Daoy (cell line): ENCODE measurements at regions not wholly inside any gene's neighbourhood (a gene's known extent, or its start where the extent isn't known, plus 50 kb on each side); places are given as distances from the start of the nearest gene placed in this dataset.
A peak's percentile ranks its signal among the peaks of the same experiment; 100 is the strongest.

Experiments used
- DNase-seq: peaks from one replicate; pipeline ENCODE4 v3.0.0-alpha.2; 2015; ENCODE audit warnings: low read depth

DNA sequence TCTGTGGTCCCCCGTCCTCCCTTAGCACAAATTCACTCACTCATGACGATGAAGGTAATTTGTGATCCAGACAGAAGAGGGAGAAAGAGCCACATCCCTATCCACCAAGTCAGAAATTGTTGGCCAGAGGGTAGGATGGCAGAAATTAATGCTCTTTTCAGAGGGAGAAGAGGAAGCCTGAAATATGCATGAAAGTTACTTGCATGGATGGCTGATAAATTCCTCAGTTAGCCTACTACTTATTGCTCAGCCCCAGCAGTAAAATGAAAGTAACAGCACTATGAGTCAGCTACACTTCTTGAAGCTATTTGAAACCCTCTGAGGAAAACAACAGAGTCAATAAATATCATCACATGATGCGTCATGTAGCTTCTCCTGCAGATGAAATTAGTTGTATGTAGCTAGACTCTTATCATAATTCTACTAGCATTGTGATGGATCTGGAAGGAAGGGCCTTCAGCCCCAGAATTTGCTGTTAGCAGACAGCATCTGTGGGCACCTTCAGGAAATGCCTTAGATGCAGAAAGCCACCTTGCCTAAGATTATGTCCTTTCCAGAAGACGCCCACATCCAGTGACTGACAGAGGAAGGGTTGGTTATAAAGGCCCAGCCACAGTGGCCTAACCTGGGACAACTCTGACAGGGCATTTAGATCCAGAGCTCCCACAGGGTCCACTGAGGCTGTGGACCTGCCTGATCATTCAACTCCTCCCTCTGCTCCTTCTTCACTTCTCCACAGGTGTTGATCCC, 81.2 kb upstream of the CCDC112 start:
- DNase-seq: peak; percentile 58

- DNase-seq: no peak
Observed at GRCh38 chr5:115375893-115376292, 79.4 kb upstream of the CCDC112 start.

GRCh38 chr5:115374057-115374775, 77.8 kb upstream of the CCDC112 start:
- no peak for DNase-seq

DNA sequence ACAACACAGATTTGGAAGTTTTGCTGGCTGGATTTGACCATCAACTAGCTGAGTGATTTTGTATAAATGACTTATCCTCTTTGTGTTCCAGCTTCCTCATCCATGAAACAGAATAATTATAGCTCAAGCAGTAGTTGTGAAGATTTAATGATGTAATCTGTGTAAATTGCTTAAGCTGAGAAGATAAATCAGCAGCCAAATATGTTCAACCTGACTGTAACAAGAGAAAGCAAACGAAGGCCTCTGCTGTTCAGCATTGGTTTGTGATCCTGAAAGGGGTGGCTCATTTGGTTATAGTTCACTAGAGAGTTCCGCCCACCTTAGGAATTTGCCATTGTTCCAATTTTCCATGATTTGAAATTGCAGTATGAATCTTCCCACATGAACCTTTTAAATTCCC, 75.7 kb upstream of the CCDC112 start:
- DNase-seq: no peak

GRCh38 chr5:115369430-115370144, 73.1 kb upstream of the CCDC112 start:
- no peak for DNase-seq

GRCh38 chr5:115366223-115366622, 69.8 kb upstream of the CCDC112 start:
- DNase-seq: peak; percentile 90

GRCh38 chr5:115363879-115364278, 67.4 kb upstream of the CCDC112 start:
- DNase-seq: no peak

DNA sequence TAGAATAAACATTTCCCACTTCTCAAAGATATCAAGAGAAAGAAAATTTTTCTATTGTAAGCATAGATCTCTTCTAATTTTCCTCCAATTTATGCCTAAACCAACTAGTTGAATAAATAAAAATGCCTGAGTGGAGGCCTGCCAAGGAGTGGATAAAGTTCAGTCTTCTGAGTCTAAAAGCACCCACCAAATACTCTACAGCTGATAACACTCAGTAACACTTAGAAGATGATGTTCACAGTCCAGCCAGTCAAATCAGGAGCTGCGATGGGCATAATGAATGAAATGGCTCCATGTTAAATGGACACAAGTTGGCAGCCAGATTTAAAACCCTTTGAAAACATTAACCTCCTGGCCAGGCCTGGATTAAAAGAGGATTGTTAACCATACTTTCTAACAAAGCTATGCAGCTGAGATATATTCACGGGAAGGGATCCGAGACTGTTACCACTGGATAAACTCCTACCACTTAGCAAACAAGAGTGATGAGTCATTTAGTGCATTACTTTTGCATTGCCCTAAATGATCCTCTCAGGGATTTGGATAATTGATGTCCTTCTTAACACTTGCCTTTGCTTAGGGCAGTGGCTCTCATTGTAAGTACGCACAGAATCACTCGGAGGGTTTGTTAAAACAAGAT, 63.7 kb upstream of the CCDC112 start:
- peak; percentile 39 for DNase-seq

- no peak for DNase-seq
Observed at GRCh38 chr5:115355767-115356381, 59.4 kb upstream of the CCDC112 start.

GRCh38 chr5:115355095-115355494, 58.6 kb upstream of the CCDC112 start:
- no peak for DNase-seq

DNA sequence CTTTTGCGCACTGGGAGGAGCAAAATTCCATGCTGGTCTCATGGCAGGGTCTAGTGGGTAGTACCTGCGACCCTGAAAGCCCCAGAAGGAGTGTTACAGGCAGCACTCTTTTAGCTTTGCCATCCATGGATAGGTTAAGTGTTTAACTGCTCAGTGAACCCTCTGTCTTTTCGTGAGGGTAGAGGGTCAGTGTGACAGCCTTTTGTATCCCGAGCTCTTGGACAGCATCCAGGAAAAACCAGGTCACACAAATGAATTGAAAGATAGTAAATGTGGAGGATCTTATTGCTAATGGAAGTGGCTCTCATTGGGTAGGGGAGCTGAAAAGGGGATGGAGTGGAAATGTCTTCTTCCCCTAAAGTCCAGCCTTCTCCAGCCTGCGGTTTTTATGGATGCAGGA, 57.8 kb upstream of the CCDC112 start:
- DNase-seq: no peak

DNA sequence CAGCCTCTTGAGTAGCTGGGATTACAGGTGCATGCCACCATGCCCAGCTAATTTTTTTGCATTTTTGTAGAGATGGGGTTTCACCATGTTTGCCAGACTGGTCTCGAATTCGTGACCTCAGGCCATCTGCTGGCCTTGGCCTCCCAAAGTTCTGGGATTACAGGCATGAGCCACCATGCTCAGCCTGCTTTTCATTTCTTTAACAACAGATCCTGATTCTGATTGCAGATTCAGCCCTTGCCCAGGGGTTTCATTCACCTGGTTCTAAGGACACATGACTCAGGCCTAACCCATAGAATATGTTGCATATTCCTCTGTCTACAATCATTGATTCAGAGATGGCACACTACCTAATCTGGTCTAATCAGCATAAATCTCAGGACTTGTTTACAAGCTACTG, 56.1 kb upstream of the CCDC112 start:
- no peak for DNase-seq

GRCh38 chr5:115351356-115352195, 55.1 kb upstream of the CCDC112 start:
- peak; percentile 32 for DNase-seq

DNA sequence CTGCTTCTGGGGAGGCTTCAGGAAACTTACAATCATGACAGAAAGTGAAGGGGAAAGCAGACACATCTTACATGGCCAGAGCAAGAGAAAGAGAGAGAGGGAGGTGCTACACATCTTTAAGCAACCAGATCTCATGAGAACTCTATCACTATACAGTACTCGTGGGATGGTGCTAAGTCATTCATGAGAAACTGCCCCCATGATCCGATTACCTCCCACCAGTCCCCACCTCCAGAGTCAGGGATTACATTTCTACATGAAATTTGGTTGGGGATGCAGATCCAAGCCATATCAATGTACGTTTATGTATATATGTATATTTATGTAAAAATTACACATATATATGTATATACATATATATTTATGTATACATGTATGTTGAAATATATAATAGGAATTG, 54.4 kb upstream of the CCDC112 start:
- no peak for DNase-seq

GRCh38 chr5:115349001-115349817, 52.8 kb upstream of the CCDC112 start:
- DNase-seq: peak; percentile 85

- DNase-seq: no peak
Observed at GRCh38 chr5:115348175-115348574, 51.7 kb upstream of the CCDC112 start.
